Mucosa of rectum (tissue), 2 donors: ENCODE measurements at regions not wholly inside any gene's neighbourhood (a gene's known extent, or its start where the extent isn't known, plus 50 kb on each side); places are given as distances from the start of the nearest gene placed in this dataset.
A peak's percentile ranks its signal among the peaks of the same experiment; 100 is the strongest.

ENCODE experiments used
- H3K27ac ChIP-seq, 2 donors: one replicate each; pipeline ENCODE4 v1.7.0; 2013; ENCODE audit warnings: inconsistent platforms in 2 of 2, low read depth in 2 of 2, low read length in 2 of 2
- H3K27me3 ChIP-seq, 2 donors: one replicate each; pipeline ENCODE4 v1.7.0; 2013; ENCODE audit warnings: low read length in 2 of 2; ENCODE audit not compliant: control insufficient read depth in 2 of 2, insufficient read depth in 2 of 2
- H3K36me3 ChIP-seq, 2 donors: one replicate each; pipeline ENCODE4 v1.7.0; 2013; ENCODE audit warnings: low read length in 2 of 2; ENCODE audit not compliant: control insufficient read depth in 2 of 2, insufficient read depth in 2 of 2
- H3K4me1 ChIP-seq, 2 donors: one replicate each; pipeline ENCODE4 v1.7.0; 2013; ENCODE audit warnings: low read length in 2 of 2, mild to moderate bottlenecking in 1 of 2; ENCODE audit not compliant: control insufficient read depth in 2 of 2, insufficient read depth in 2 of 2
- H3K4me3 ChIP-seq, 2 donors: one replicate each; pipeline ENCODE4 v1.7.0; 2013; ENCODE audit warnings: low read length in 2 of 2
- H3K9ac ChIP-seq, 2 donors: one replicate each; pipeline ENCODE4 v1.7.0; 2013; ENCODE audit warnings: low read length in 2 of 2, low read depth in 1 of 2, mild to moderate bottlenecking in 1 of 2
- H3K9me3 ChIP-seq, 2 donors: one replicate each; pipeline ENCODE4 v1.7.0; 2013; ENCODE audit warnings: low read length in 2 of 2; ENCODE audit not compliant: control insufficient read depth in 2 of 2
- donor health status: healthy.
- donor health status: Normal muscosa, but diverticular disease.

DNA sequence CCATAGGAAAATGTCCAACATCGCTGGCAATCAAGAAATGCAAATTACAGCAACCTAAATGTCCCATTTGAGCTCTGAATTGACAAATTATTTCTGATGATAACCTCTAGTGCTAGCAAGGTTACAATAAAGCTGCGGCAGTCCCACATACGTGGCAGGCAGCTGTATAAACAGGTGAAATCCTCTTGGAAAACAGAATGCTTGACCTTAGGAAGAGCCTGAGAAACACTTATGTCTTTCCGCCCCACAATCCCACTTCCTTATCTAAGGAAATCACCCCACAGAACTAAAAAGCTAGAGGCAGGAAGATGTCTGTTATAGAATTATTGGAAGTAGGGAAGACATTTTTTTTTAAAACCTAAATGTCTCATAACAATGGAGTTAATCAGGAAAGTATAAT, 154.3 kb downstream of the KATNIP start:
- peaks cover 0 to 2% of the 10 kb centered on the region in 2 donors for H3K4me1 ChIP-seq
- H3K9ac ChIP-seq = no peak overlapping the region
- H3K36me3 ChIP-seq = peaks cover 15 to 19% of the 10 kb centered on the region in 2 donors
- no peaks in the 10 kb centered on the region for H3K9me3 ChIP-seq
- no peak overlapping the region for H3K4me3 ChIP-seq
- H3K27me3 ChIP-seq = no peaks in the 10 kb centered on the region
- H3K27ac ChIP-seq = no peak overlapping the region

DNA sequence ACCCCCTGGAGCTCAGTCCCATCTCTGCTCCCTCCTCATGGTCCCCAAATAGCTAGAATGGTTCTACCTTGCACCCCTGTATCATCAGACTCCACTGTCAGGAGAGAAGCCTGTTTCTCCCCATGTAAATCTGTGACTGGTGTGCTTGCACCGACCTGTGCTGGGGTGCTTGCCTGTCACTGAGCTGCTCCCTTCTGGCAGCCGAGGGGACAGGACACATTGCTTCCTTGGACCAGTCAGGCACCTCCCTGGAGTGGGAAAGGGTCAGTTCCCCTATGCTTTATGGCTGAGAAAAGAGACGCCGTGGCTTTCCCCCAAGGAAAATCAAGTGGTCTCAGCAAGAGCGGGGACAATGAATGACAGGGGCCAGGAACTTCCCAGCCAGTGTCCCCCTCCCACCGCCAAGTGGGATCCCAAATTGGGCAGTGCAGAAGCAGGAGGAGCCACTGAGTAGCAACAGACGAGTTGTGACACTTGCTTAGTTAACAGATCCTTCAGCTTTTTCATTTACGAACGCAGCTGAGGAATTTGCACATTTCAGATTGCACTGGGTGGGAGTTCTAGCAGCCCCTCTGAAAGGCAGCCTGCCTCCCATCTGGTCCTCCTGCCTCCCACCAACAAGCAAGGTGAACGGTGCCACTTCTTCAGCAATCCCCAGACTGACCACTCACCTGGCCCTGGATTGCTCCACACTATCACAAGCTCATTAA, 156.4 kb downstream of the KATNIP start:
- Histone ChIP-seq H3K4me1 (peaks cover 0 to 2% of the 10 kb centered on the region in 2 donors), H3K36me3 (peaks cover 10 to 20% of the 10 kb centered on the region in 2 donors), H3K4me3 (no peak overlapping the region), H3K27me3 (no peaks in the 10 kb centered on the region), H3K9ac (no peak overlapping the region), H3K27ac (no peak overlapping the region), H3K9me3 (no peaks in the 10 kb centered on the region)

DNA sequence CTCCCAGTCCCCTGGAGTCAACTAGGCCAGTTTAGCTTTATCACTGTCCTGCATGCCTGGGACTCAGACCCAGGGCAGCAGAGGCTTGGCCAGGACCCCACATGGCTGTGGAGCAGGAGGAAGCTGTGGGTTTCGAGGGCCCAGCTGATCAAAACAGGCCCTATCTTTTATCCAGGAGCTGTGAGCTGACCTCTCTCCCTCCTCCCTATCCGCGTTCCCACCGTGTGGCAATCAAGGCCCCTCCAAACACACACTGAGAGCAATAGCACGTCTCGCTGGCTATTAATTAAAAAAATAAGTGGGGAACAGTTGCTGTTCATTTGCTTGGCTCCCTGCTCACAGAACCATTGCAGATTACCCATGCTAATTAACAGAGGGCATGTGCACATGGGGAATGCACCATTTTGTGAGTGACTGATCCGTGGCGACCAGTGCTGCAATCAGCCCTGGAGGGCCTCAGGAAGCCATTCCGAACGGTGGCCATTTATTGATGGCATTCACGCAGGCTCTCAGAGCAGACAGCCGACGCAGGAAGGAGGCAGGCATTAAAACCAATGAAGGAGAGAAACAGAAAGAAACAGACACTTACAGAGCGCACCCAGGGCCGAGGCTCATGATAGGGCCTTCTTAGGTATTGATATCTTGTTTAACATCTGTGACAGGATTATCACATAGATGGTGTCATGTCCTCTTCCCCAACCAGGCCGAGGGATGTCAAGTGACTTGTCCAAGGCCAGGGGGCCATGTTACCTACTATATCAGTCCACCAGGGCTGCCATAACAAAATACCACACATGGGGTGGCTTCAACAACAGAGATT, 157.1 kb downstream of the KATNIP start:
- H3K9ac ChIP-seq = no peak overlapping the region
- no peak overlapping the region for H3K27ac ChIP-seq
- no peak overlapping the region for H3K4me3 ChIP-seq

DNA sequence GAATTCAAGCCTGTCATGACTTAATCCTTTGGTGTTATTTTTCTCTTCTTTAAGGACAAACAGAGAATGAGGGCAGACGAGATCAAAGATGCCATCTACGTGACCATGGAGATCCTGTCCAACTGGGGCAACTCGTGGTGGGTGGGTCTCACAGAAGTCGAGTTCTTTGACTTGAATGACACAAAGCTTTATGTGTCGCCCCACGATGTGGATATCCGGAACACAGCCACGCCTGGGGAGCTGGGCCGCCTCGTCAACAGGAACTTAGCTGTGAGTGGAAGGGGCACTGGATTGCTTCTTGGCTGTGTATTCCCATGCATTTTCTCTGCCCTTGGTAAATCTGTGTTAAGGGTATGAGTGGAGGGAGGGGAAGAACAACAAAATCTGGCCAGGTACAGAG, 158.7 kb downstream of the KATNIP start:
- Histone ChIP-seq H3K9ac (no peak overlapping the region), H3K9me3 (no peaks in the 10 kb centered on the region), H3K27me3 (no peaks in the 10 kb centered on the region), H3K36me3 (peaks cover 9 to 23% of the 10 kb centered on the region in 2 donors), H3K27ac (no peak overlapping the region), H3K4me3 (no peak overlapping the region), H3K4me1 (no peaks in the 10 kb centered on the region)

More for the DNA sequence above, 157.1 kb downstream of the KATNIP start:
- H3K9me3 ChIP-seq = no peaks in the 10 kb centered on the region
- H3K4me1 ChIP-seq = peaks cover 0 to 2% of the 10 kb centered on the region in 2 donors
- peaks cover 9 to 23% of the 10 kb centered on the region in 2 donors for H3K36me3 ChIP-seq
- H3K27me3 ChIP-seq = no peaks in the 10 kb centered on the region

DNA sequence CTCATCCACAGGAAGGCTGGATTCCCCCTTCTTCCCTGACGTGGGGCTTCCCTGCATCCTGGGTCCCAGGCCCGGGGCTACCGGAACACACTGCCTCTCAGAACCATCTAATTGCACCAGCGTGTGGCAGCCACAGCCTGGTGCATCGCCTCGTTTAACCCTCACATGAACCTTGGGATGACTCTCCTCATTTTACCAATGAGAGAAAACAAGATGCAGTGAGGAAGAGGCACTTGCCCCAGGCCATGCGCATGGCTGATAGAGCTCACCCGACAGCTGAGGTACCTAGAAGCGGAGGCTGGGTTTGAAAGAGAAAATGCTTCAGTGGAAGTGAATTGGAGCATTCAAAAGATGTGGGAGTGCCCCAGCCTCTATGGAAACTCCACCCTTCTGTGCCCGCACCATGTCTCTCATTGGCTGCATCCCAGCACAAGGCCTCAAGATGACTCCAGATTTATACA, 162.3 kb downstream of the KATNIP start:
- H3K9ac ChIP-seq = no peak overlapping the region
- H3K9me3 ChIP-seq = no peaks in the 10 kb centered on the region

DNA sequence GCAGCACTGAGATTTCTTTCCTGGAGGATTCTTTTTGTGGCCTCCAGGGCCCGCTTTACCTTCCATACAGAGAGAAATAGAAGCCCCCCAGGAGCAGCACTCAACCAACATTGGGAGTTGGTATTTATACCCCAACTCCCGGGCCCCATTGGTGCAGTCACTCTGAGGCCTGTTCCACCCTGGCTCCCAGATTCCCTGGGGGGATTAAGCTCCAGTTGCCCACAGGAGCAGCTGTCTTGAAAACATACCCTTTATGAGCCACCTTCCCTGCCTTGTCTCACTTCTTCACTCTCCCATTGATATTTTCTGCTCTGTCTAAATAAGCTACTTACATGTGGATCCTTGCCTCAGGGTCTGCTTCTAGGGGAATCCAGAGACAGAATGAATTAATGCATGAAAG, 167.8 kb downstream of the KATNIP start:
- Histone ChIP-seq H3K36me3 (peaks cover 0 to 5% of the 10 kb centered on the region in 2 donors), H3K27me3 (no peaks in the 10 kb centered on the region), H3K9ac (no peak overlapping the region), H3K9me3 (no peaks in the 10 kb centered on the region), H3K27ac (no peak overlapping the region), H3K4me1 (peaks cover 4 to 12% of the 10 kb centered on the region in 2 donors), H3K4me3 (no peak overlapping the region)

More for the DNA sequence above, 162.3 kb downstream of the KATNIP start:
- peaks cover 9 to 16% of the 10 kb centered on the region in 2 donors for H3K36me3 ChIP-seq
- H3K4me3 ChIP-seq = no peak overlapping the region
- H3K4me1 ChIP-seq = no peaks in the 10 kb centered on the region
- no peaks in the 10 kb centered on the region for H3K27me3 ChIP-seq
- H3K27ac ChIP-seq = no peak overlapping the region

DNA sequence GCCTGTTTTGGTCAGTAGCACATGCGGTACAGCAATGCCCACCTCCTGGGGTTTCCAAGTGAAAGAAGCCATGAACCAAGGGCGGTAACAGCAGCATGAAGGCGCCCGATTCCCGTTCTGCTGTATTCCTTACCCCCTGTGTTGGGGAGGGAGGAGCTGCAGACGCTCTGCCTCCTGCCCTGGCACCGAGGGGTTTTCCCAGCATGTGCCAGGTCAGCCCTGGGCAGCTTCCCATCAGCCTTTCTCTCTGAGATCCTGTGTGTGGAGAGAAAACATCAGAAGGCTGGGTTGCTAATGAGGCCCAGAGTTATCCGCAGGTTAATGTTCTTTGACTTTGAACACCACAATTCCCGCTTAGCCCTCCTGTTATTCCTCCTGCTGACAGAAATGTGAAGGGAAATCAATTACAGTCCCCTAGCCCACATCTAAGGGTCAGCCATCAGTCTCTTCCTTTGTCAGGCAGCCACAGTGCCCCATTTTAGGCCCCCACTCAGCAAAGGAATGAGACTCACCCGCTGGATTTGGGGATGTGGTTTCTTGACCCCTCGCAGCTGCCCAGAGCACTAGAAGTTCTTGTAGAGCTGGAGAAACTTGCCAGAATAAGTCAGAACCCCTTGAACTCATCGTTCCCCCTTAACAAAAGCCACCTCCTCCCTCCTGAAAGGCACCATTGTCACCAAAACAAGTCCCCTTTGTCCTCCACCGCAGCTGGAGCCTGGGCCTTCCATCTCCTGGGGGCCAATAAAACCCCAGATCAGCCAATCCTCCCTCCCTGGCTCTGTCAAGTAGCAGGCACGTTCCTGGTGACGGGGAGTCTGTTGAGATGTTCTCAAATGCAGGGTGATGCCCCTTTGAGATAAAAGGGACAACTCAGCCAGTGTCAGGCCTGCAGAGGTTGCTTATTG, 168.5 kb downstream of the KATNIP start:
- peaks cover 0 to 5% of the 10 kb centered on the region in 2 donors for H3K36me3 ChIP-seq
- H3K9me3 ChIP-seq = no peaks in the 10 kb centered on the region
- no peak overlapping the region for H3K9ac ChIP-seq
- no peak overlapping the region for H3K27ac ChIP-seq
- H3K27me3 ChIP-seq = no peaks in the 10 kb centered on the region
- H3K4me1 ChIP-seq = peaks cover 9 to 16% of the 10 kb centered on the region in 2 donors
- H3K4me3 ChIP-seq = no peak overlapping the region

DNA sequence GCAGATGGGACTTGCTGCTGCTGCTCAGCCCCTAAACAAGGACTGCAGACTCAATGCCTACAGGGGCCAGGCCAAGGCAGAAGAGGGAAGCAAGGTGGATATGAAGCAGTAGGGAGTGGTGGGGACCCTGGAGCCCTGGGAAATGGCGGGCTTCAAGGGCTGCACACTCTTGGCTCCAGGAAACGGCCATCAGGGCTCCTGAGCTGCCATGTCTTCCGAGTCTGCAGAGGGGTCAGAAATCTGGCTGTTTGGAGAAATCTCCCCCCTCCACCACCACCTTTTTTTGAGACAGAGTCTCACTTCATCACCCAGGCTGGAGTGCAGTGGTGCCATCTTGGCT, 169.1 kb downstream of the KATNIP start:
- H3K4me3 ChIP-seq = no peak overlapping the region
- peaks cover 0 to 3% of the 10 kb centered on the region in 2 donors for H3K36me3 ChIP-seq
- H3K9ac ChIP-seq = no peak overlapping the region
- H3K9me3 ChIP-seq = no peaks in the 10 kb centered on the region
- no peak overlapping the region for H3K27ac ChIP-seq
- no peaks in the 10 kb centered on the region for H3K27me3 ChIP-seq
- H3K4me1 ChIP-seq = peaks cover 15 to 22% of the 10 kb centered on the region in 2 donors

DNA sequence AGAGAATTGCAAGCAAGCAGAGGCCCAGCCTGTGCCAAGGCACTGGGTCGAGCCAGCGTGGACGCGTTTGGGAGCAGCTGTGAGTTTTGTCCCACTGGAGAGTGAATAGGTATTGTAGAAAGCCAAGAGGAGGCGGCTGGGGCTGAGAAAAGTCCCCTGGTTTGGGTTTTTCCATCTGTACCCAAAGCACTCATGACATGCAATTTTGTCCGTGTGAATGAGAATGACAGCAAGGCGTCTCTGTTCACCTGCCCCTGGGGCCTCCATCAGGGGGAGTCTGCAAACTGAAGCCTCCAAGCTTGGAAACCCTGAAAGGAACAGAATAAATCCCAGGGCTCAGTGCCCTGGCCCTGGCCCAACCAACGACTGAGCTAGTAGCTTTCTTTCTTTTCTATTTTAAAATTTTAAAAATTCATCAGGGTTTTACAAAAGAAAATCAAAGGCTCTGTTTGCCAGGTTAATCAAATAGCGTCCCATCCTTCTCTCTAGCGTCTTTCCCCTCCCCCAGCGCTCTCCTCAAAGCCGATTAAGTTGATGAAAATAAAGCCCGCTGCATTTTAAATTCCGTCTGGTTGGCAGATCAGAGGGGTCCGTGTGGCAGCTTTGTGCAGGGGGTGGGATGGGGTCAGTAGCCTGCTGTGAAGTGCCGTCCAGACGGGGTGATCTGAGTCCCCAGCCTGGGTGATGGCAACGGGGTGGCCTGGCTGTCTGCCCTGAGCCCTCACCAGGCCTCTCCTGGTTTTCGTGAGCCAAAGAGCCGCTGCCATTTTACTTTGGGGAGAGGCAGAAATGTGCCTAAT, 171.0 kb downstream of the KATNIP start:
- Histone ChIP-seq H3K27ac (peak overlapping the region; percentile 46 to 72), H3K4me1 (peaks cover 23 to 33% of the 10 kb centered on the region in 2 donors), H3K9ac (no peak overlapping the region), H3K4me3 (no peak overlapping the region), H3K9me3 (no peaks in the 10 kb centered on the region), H3K36me3 (peaks cover 0 to 1% of the 10 kb centered on the region in 2 donors), H3K27me3 (no peaks in the 10 kb centered on the region)
